ENCODE measurements at regions not wholly inside any gene's neighbourhood (a gene's known extent, or its start where the extent isn't known, plus 50 kb on each side); places are given as distances from the start of the nearest gene placed in this dataset.
"Not testable (repeated sequence)": the region's sequence is repeated elsewhere in the genome, so short reads cannot be mapped to it uniquely, and the experiment has no call there.

DNA sequence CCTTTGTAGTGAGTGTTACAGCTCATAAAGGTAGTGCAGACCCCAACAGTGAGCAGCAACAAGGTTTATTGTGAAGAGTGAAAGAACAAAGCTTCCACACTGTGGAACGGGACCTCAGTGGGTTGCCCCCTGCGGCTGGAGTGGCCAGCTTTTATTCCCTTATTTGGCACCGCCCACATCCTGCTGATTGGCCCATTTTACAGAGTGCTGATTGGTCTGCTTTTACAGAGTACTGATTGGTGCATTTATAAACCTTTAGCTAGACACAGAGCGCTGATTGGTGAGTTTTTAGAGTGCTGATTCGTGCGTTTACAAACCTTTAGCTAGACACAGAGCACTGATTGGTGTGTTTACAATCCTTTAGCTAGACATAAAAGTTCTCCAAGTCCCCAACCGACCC is 763.9 kb upstream of the TMEFF2 start:
- H3K9me3 Mint-ChIP-seq = peaks cover 2 to 22% (median 11%) of the 10 kb centered on the region in 6 donors
- not testable (repeated sequence) for H3K27me3 Mint-ChIP-seq (ENCODE audit: low read depth in 3 of 3); DNase-seq; H3K27ac Mint-ChIP-seq; H3K4me1 Mint-ChIP-seq; H3K36me3 Mint-ChIP-seq; H3K4me3 Mint-ChIP-seq

DNA sequence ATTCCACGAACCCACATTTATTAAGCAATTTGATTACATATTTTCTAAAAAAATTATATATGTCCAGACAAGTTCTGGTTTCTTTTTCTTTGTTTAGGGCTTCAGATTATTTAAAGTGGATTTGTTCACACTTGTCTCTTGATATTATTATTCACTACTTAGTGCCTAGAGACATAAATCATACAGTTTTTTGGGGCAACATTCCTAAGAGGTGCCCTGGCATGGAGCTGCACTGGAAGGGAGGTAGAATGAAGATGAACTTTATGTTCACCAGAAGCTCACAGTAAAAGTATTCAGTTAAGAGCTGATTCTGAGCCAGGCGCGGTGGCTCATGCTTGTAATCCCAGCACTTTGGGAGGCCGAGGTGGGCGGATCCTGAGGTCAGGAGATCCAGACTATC is 762.7 kb upstream of the TMEFF2 start:
- no peak for DNase-seq
- Mint-ChIP-seq H3K27ac (no peak overlapping the region), H3K4me3 (no peak overlapping the region), H3K36me3 (no peaks in the 10 kb centered on the region), H3K9me3 (peaks cover 2 to 22% (median 11%) of the 10 kb centered on the region in 6 donors), H3K27me3 (ENCODE audit: low read depth in 3 of 3) (peaks cover 0 to 3% (median 0%) of the 10 kb centered on the region in 3 donors), H3K4me1 (no peaks in the 10 kb centered on the region)

DNA sequence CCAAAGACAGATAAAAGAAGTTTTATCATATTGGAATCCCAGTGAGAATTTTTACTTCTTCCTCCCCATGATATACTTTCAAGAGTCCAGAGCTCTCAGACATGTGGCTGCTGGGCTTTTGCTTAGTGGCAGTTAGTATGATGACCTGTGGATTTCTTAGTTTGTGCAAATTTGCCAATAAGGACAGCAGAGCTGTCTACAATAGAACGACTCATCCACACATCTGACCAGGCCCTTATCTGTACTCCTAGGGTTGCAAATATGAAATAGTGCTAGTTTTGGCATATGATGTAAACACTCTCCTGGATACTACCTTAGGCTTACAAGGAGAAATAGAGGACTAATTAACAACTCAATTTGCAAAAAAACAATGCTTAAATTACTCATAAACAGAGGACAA is 758.4 kb upstream of the TMEFF2 start:
- no peaks in the 10 kb centered on the region for H3K4me1 Mint-ChIP-seq
- H3K36me3 Mint-ChIP-seq = no peaks in the 10 kb centered on the region
- DNase-seq = no peak
- no peak overlapping the region for H3K4me3 Mint-ChIP-seq
- H3K27me3 Mint-ChIP-seq (ENCODE audit: low read depth in 3 of 3) = peaks cover 0 to 3% (median 0%) of the 10 kb centered on the region in 3 donors
- H3K27ac Mint-ChIP-seq = no peak overlapping the region
- H3K9me3 Mint-ChIP-seq = peaks cover 2 to 10% (median 7%) of the 10 kb centered on the region in 6 donors

GRCh38 chr2:192952245-192952644 is 757.5 kb upstream of the TMEFF2 start:
- Mint-ChIP-seq H3K4me3 (no peak overlapping the region), H3K36me3 (no peaks in the 10 kb centered on the region), H3K9me3 (peaks cover under 1 to 2% (median 2%) of the 10 kb centered on the region in 6 donors), H3K27ac (no peak overlapping the region), H3K27me3 (ENCODE audit: low read depth in 3 of 3) (peaks cover 0 to 3% (median 0%) of the 10 kb centered on the region in 3 donors), H3K4me1 (no peaks in the 10 kb centered on the region)
- DNase-seq = no peak

GRCh38 chr2:192948316-192948715 is 753.6 kb upstream of the TMEFF2 start:
- H3K27ac Mint-ChIP-seq = no peak overlapping the region
- no peak for DNase-seq
- H3K4me3 Mint-ChIP-seq = no peak overlapping the region
- H3K27me3 Mint-ChIP-seq (ENCODE audit: low read depth in 3 of 3) = peaks cover 0 to 3% (median 0%) of the 10 kb centered on the region in 3 donors
- peaks cover 0 to 6% (median under 1%) of the 10 kb centered on the region in 6 donors for H3K9me3 Mint-ChIP-seq
- no peaks in the 10 kb centered on the region for H3K4me1 Mint-ChIP-seq
- H3K36me3 Mint-ChIP-seq = no peaks in the 10 kb centered on the region

DNA sequence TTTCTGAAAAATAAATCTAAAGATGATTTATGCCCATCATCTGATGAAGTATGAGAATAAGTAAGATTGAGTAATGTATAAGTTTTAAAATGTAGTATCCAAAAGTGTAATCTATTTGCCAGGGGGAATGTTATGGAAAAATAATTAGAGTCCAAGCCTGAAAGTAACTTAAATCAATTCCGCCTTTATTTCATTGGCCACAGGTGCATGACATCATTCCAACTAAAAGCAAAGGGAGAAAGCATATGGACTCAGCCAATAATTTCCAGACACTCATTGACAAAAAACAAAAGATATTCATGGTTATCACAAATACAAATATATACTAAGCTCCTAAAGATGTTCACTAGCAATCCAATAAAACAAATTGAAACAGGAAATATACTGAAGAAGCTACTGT is 752.6 kb upstream of the TMEFF2 start:
- H3K4me1 Mint-ChIP-seq = no peaks in the 10 kb centered on the region
- H3K36me3 Mint-ChIP-seq = no peaks in the 10 kb centered on the region
- DNase-seq = no peak
- H3K27ac Mint-ChIP-seq = no peak overlapping the region
- H3K27me3 Mint-ChIP-seq (ENCODE audit: low read depth in 3 of 3) = peaks cover 0 to 3% (median 0%) of the 10 kb centered on the region in 3 donors
- no peak overlapping the region for H3K4me3 Mint-ChIP-seq
- peaks cover 0 to 10% (median 6%) of the 10 kb centered on the region in 6 donors for H3K9me3 Mint-ChIP-seq

GRCh38 chr2:192940767-192941166 is 746.0 kb upstream of the TMEFF2 start:
- H3K4me3 Mint-ChIP-seq = no peak overlapping the region
- H3K27me3 Mint-ChIP-seq (ENCODE audit: low read depth in 3 of 3) = no peaks in the 10 kb centered on the region
- peaks cover 6 to 38% (median 19%) of the 10 kb centered on the region in 6 donors for H3K9me3 Mint-ChIP-seq
- no peaks in the 10 kb centered on the region for H3K36me3 Mint-ChIP-seq
- no peak overlapping the region for H3K27ac Mint-ChIP-seq
- no peaks in the 10 kb centered on the region for H3K4me1 Mint-ChIP-seq
- no peak for DNase-seq

GRCh38 chr2:192932376-192932775 is 737.6 kb upstream of the TMEFF2 start:
- no peak overlapping the region for H3K27ac Mint-ChIP-seq
- H3K27me3 Mint-ChIP-seq (ENCODE audit: low read depth in 3 of 3) = no peaks in the 10 kb centered on the region
- no peak overlapping the region for H3K4me3 Mint-ChIP-seq
- DNase-seq = no peak
- no peaks in the 10 kb centered on the region for H3K4me1 Mint-ChIP-seq
- H3K36me3 Mint-ChIP-seq = no peaks in the 10 kb centered on the region
- H3K9me3 Mint-ChIP-seq = peaks cover 8 to 26% (median 20%) of the 10 kb centered on the region in 6 donors

- not testable (repeated sequence) for H3K36me3 Mint-ChIP-seq; H3K27me3 Mint-ChIP-seq (ENCODE audit: low read depth in 3 of 3); H3K27ac Mint-ChIP-seq; DNase-seq; H3K4me3 Mint-ChIP-seq; H3K4me1 Mint-ChIP-seq
- H3K9me3 Mint-ChIP-seq = peaks cover 4 to 22% (median 10%) of the 10 kb centered on the region in 6 donors
Observed at GRCh38 chr2:192921631-192922030, 726.9 kb upstream of the TMEFF2 start.

- H3K4me1 Mint-ChIP-seq = no peaks in the 10 kb centered on the region
- H3K36me3 Mint-ChIP-seq = no peaks in the 10 kb centered on the region
- H3K27me3 Mint-ChIP-seq (ENCODE audit: low read depth in 3 of 3) = peaks cover 0 to 2% (median 0%) of the 10 kb centered on the region in 3 donors
- H3K4me3 Mint-ChIP-seq = no peak overlapping the region
- H3K9me3 Mint-ChIP-seq = peaks cover 0 to 20% (median 7%) of the 10 kb centered on the region in 6 donors
- H3K27ac Mint-ChIP-seq = no peak overlapping the region
- DNase-seq = no peak
Observed at GRCh38 chr2:192901446-192901845, 706.7 kb upstream of the TMEFF2 start.

- no peak for DNase-seq
- Mint-ChIP-seq H3K27me3 (ENCODE audit: low read depth in 3 of 3) (peaks cover 0 to 2% (median 0%) of the 10 kb centered on the region in 3 donors), H3K9me3 (peaks cover 0 to 20% (median 7%) of the 10 kb centered on the region in 6 donors), H3K27ac (no peak overlapping the region), H3K4me3 (no peak overlapping the region), H3K36me3 (no peaks in the 10 kb centered on the region), H3K4me1 (no peaks in the 10 kb centered on the region)
Observed at GRCh38 chr2:192899466-192899865, 704.7 kb upstream of the TMEFF2 start.

DNA sequence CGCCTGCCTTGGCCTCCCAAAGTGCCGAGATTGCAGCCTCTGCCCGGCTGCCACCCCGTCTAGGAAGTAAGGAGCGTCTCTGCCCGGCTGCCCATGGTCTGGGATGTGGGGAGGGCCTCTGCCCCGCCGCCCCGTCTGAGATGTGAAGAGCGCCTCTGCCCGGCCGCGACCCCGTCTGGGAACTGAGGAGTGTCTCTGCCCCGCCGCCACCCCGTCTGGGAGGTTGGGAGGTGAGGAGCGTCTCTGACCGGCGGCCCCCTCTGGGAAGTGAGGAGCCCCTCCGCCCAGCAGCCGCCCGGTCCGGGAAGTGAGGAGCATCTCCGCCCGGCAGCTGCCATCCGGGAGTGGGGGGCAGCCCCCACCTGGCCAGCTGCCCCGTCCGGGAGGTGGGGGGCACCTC is 699.2 kb upstream of the TMEFF2 start:
- DNase-seq; H3K36me3 Mint-ChIP-seq; H3K4me3 Mint-ChIP-seq; H3K27me3 Mint-ChIP-seq (ENCODE audit: low read depth in 3 of 3); H3K4me1 Mint-ChIP-seq; H3K27ac Mint-ChIP-seq: not testable (repeated sequence)
- H3K9me3 Mint-ChIP-seq = peaks cover 0 to 24% (median 6%) of the 10 kb centered on the region in 6 donors

DNA sequence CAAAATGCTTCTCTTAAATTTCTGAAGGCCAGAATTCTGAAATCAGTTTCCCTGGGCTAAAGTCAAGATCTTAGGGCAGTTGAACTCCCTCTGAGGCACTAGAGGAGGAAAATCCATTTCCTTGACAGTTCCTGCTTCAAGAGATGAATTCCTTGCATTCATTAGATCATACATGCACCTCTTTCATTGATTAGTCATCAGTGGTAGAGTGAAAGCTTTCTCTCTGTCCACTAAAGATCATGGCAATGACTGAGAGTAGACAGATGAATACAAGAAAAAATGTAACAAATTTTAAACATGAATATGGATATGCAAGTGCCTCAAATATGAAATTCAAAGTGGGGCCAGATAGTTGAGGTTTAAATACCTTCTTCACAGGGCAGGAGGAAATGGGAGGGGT is 693.4 kb upstream of the TMEFF2 start:
- Mint-ChIP-seq H3K36me3 (peaks cover 0 to 3% (median 0%) of the 10 kb centered on the region in 3 donors), H3K4me1 (peaks cover 0 to 11% of the 10 kb centered on the region in 2 donors), H3K4me3 (no peak overlapping the region), H3K27me3 (ENCODE audit: low read depth in 3 of 3) (peaks cover 0 to 2% (median 0%) of the 10 kb centered on the region in 3 donors), H3K9me3 (peaks cover 3 to 34% (median 9%) of the 10 kb centered on the region in 6 donors), H3K27ac (no peak overlapping the region)
- DNase-seq = no peak

DNA sequence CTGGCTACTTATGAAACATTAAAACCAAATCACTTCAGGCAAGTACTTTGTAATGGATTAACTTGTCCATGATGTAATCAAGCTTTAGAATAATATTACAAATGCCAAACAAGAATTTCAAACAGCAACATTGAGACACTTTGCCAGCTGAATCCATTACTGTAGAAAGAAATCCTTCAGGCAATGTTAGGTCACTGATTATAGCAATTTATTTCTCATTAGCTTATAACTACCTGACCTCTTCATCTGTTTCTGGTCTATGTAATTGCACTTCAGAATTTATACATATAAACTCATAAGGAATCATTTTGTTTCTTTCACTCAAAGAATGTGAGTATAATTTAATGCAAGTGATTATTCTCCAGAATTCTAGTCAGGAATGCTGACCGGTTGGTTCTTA is 692.6 kb upstream of the TMEFF2 start:
- DNase-seq = no peak
- Mint-ChIP-seq H3K4me1 (peaks cover 0 to 11% of the 10 kb centered on the region in 2 donors), H3K27me3 (ENCODE audit: low read depth in 3 of 3) (peaks cover 0 to 2% (median 0%) of the 10 kb centered on the region in 3 donors), H3K27ac (no peak overlapping the region), H3K9me3 (peaks cover 3 to 37% (median 9%) of the 10 kb centered on the region in 6 donors), H3K4me3 (no peak overlapping the region), H3K36me3 (peaks cover 0 to 3% (median 0%) of the 10 kb centered on the region in 3 donors)

GRCh38 chr2:192886636-192887035 is 691.9 kb upstream of the TMEFF2 start:
- peaks cover 2 to 32% (median 10%) of the 10 kb centered on the region in 6 donors for H3K9me3 Mint-ChIP-seq
- peaks cover 0 to 2% (median 0%) of the 10 kb centered on the region in 3 donors for H3K27me3 Mint-ChIP-seq (ENCODE audit: low read depth in 3 of 3)
- peaks cover 0 to 3% (median 0%) of the 10 kb centered on the region in 3 donors for H3K36me3 Mint-ChIP-seq
- H3K4me1 Mint-ChIP-seq = peaks cover 0 to 11% of the 10 kb centered on the region in 2 donors
- H3K4me3 Mint-ChIP-seq = no peak overlapping the region
- DNase-seq = no peak
- no peak overlapping the region for H3K27ac Mint-ChIP-seq

Measured in immature natural killer cell (primary cell).